Ammon's horn (tissue), 1 donor: ENCODE measurements at regions not wholly inside any gene's neighbourhood (a gene's known extent, or its start where the extent isn't known, plus 50 kb on each side); places are given as distances from the start of the nearest gene placed in this dataset.

ENCODE experiments used
- DNase-seq: peaks from one replicate; pipeline ENCODE4 v3.0.0-alpha.2; 2016; ENCODE audit warnings: low spot score

GRCh38 chr3:174651951-174652350, 207.2 kb upstream of the NAALADL2 start:
- DNase-seq = peak; percentile 68

GRCh38 chr3:174659511-174659910, 199.6 kb upstream of the NAALADL2 start:
- DNase-seq = no peak

- DNase-seq = no peak
Observed at GRCh38 chr3:174662653-174663052, 196.5 kb upstream of the NAALADL2 start.

GRCh38 chr3:174667386-174667785, 191.7 kb upstream of the NAALADL2 start:
- DNase-seq = no peak

- no peak for DNase-seq
Observed at GRCh38 chr3:174675406-174675805, 183.7 kb upstream of the NAALADL2 start.

- DNase-seq = no peak
Observed at GRCh38 chr3:174681784-174682183, 177.3 kb upstream of the NAALADL2 start.

- DNase-seq = no peak
Observed at GRCh38 chr3:174685796-174686195, 173.3 kb upstream of the NAALADL2 start.

- no peak for DNase-seq
Observed at GRCh38 chr3:174697310-174697709, 161.8 kb upstream of the NAALADL2 start.

- DNase-seq = no peak
Observed at GRCh38 chr3:174700736-174701135, 158.4 kb upstream of the NAALADL2 start.

GRCh38 chr3:174710612-174711011, 148.5 kb upstream of the NAALADL2 start:
- no peak for DNase-seq

GRCh38 chr3:174715386-174715785, 143.7 kb upstream of the NAALADL2 start:
- no peak for DNase-seq

- DNase-seq = no peak
Observed at GRCh38 chr3:174716956-174717505, 142.1 kb upstream of the NAALADL2 start.

GRCh38 chr3:174720717-174721116, 138.4 kb upstream of the NAALADL2 start:
- no peak for DNase-seq

GRCh38 chr3:174725303-174725702, 133.8 kb upstream of the NAALADL2 start:
- no peak for DNase-seq

GRCh38 chr3:174737966-174738365, 121.2 kb upstream of the NAALADL2 start:
- no peak for DNase-seq

- DNase-seq = no peak
Observed at GRCh38 chr3:174749143-174749542, 110.0 kb upstream of the NAALADL2 start.

- no peak for DNase-seq
Observed at GRCh38 chr3:174755833-174756829, 103.0 kb upstream of the NAALADL2 start.

- no peak for DNase-seq
Observed at GRCh38 chr3:174758943-174759342, 100.2 kb upstream of the NAALADL2 start.

- DNase-seq = no peak
Observed at GRCh38 chr3:174767406-174767805, 91.7 kb upstream of the NAALADL2 start.

GRCh38 chr3:174767853-174768382, 91.2 kb upstream of the NAALADL2 start:
- DNase-seq = no peak

- DNase-seq = no peak
Observed at GRCh38 chr3:174769171-174769570, 90.0 kb upstream of the NAALADL2 start.

GRCh38 chr3:174775603-174776002, 83.5 kb upstream of the NAALADL2 start:
- DNase-seq = no peak

- DNase-seq = no peak
Observed at GRCh38 chr3:174776123-174776522, 83.0 kb upstream of the NAALADL2 start.
